ENCODE measurements at regions not wholly inside any gene's neighbourhood (a gene's known extent, or its start where the extent isn't known, plus 50 kb on each side); places are given as distances from the start of the nearest gene placed in this dataset.
"Not testable (repeated sequence)": the region's sequence is repeated elsewhere in the genome, so short reads cannot be mapped to it uniquely, and the experiment has no call there.

- intact Hi-C loops (cut with micrococcal nuclease) = no loop called here
- Mint-ChIP-seq H3K4me1 (ENCODE audit: low read depth) (no peaks in the 10 kb centered on the region), H3K27ac (no peak overlapping the region), H3K4me3 (no peak overlapping the region), H3K36me3 (ENCODE audit: low read depth) (no peaks in the 10 kb centered on the region), H3K9me3 (peaks cover 9% of the 10 kb centered on the region), H3K27me3 (ENCODE audit: insufficient read depth) (no peaks in the 10 kb centered on the region)
- no peak for DNase-seq (ENCODE audit: low spot score)
Observed at GRCh38 chr13:38103851-38104250, 234.3 kb upstream of the TRPC4 start.

- DNase-seq (ENCODE audit: low spot score) = no peak
- intact Hi-C loops (cut with micrococcal nuclease) = no loop called here
- H3K36me3 Mint-ChIP-seq (ENCODE audit: low read depth) = no peaks in the 10 kb centered on the region
- H3K9me3 Mint-ChIP-seq = peaks cover 2% of the 10 kb centered on the region
- no peaks in the 10 kb centered on the region for H3K4me1 Mint-ChIP-seq (ENCODE audit: low read depth)
- no peak overlapping the region for H3K4me3 Mint-ChIP-seq
- no peaks in the 10 kb centered on the region for H3K27me3 Mint-ChIP-seq (ENCODE audit: insufficient read depth)
- no peak overlapping the region for H3K27ac Mint-ChIP-seq
Observed at GRCh38 chr13:38099751-38100150, 230.2 kb upstream of the TRPC4 start.

GRCh38 chr13:38093425-38093824 is 223.9 kb upstream of the TRPC4 start:
- intact Hi-C loops (cut with micrococcal nuclease) = no loop called here
- Mint-ChIP-seq H3K9me3 (peaks cover 3% of the 10 kb centered on the region), H3K27me3 (ENCODE audit: insufficient read depth) (no peaks in the 10 kb centered on the region), H3K4me3 (no peak overlapping the region), H3K36me3 (ENCODE audit: low read depth) (no peaks in the 10 kb centered on the region), H3K27ac (no peak overlapping the region), H3K4me1 (ENCODE audit: low read depth) (no peaks in the 10 kb centered on the region)
- DNase-seq (ENCODE audit: low spot score) = no peak

- H3K9me3 Mint-ChIP-seq = peaks cover 6% of the 10 kb centered on the region
- no peak overlapping the region for H3K4me3 Mint-ChIP-seq
- no peaks in the 10 kb centered on the region for H3K4me1 Mint-ChIP-seq (ENCODE audit: low read depth)
- DNase-seq (ENCODE audit: low spot score) = no peak
- H3K27me3 Mint-ChIP-seq (ENCODE audit: insufficient read depth) = no peaks in the 10 kb centered on the region
- H3K36me3 Mint-ChIP-seq (ENCODE audit: low read depth) = no peaks in the 10 kb centered on the region
- no peak overlapping the region for H3K27ac Mint-ChIP-seq
- intact Hi-C loops (cut with micrococcal nuclease) = no loop called here
Observed at GRCh38 chr13:38090913-38091312, 221.3 kb upstream of the TRPC4 start.

- Mint-ChIP-seq H3K9me3 (peaks cover 31% of the 10 kb centered on the region), H3K36me3 (ENCODE audit: low read depth) (no peaks in the 10 kb centered on the region), H3K27me3 (ENCODE audit: insufficient read depth) (no peaks in the 10 kb centered on the region), H3K4me3 (no peak overlapping the region), H3K27ac (no peak overlapping the region), H3K4me1 (ENCODE audit: low read depth) (no peaks in the 10 kb centered on the region)
- no peak for DNase-seq (ENCODE audit: low spot score)
- intact Hi-C loops (cut with micrococcal nuclease) = no loop called here
Observed at GRCh38 chr13:38086721-38087120, 217.1 kb upstream of the TRPC4 start.

- Mint-ChIP-seq H3K27me3 (ENCODE audit: insufficient read depth) (no peaks in the 10 kb centered on the region), H3K4me3 (no peak overlapping the region), H3K4me1 (ENCODE audit: low read depth) (no peaks in the 10 kb centered on the region), H3K27ac (no peak overlapping the region), H3K36me3 (ENCODE audit: low read depth) (no peaks in the 10 kb centered on the region), H3K9me3 (peaks cover 31% of the 10 kb centered on the region)
- intact Hi-C loops (cut with micrococcal nuclease) = no loop called here
- no peak for DNase-seq (ENCODE audit: low spot score)
Observed at GRCh38 chr13:38086013-38086412, 216.4 kb upstream of the TRPC4 start.

- Mint-ChIP-seq H3K4me3 (no peak overlapping the region), H3K27ac (no peak overlapping the region), H3K36me3 (ENCODE audit: low read depth) (no peaks in the 10 kb centered on the region), H3K4me1 (ENCODE audit: low read depth) (no peaks in the 10 kb centered on the region), H3K9me3 (peaks cover 11% of the 10 kb centered on the region), H3K27me3 (ENCODE audit: insufficient read depth) (no peaks in the 10 kb centered on the region)
- intact Hi-C loops (cut with micrococcal nuclease) = no loop called here
- DNase-seq (ENCODE audit: low spot score) = no peak
Observed at GRCh38 chr13:38073931-38074330, 204.4 kb upstream of the TRPC4 start.

- peaks cover 17% of the 10 kb centered on the region for H3K9me3 Mint-ChIP-seq
- intact Hi-C loops (cut with micrococcal nuclease) = no loop called here
- DNase-seq (ENCODE audit: low spot score) = no peak
- no peaks in the 10 kb centered on the region for H3K27me3 Mint-ChIP-seq (ENCODE audit: insufficient read depth)
- no peaks in the 10 kb centered on the region for H3K36me3 Mint-ChIP-seq (ENCODE audit: low read depth)
- H3K27ac Mint-ChIP-seq = no peak overlapping the region
- no peaks in the 10 kb centered on the region for H3K4me1 Mint-ChIP-seq (ENCODE audit: low read depth)
- no peak overlapping the region for H3K4me3 Mint-ChIP-seq
Observed at GRCh38 chr13:38072696-38073095, 203.1 kb upstream of the TRPC4 start.

GRCh38 chr13:38071340-38071739 is 201.8 kb upstream of the TRPC4 start:
- DNase-seq (ENCODE audit: low spot score); intact Hi-C loops (cut with micrococcal nuclease); H3K36me3 Mint-ChIP-seq (ENCODE audit: low read depth); H3K4me1 Mint-ChIP-seq (ENCODE audit: low read depth); H3K27me3 Mint-ChIP-seq (ENCODE audit: insufficient read depth); H3K27ac Mint-ChIP-seq; H3K4me3 Mint-ChIP-seq: not testable (repeated sequence)
- H3K9me3 Mint-ChIP-seq = peaks cover 21% of the 10 kb centered on the region

- intact Hi-C loops (cut with micrococcal nuclease) = no loop called here
- Mint-ChIP-seq H3K27me3 (ENCODE audit: insufficient read depth) (no peaks in the 10 kb centered on the region), H3K27ac (no peak overlapping the region)
Observed at GRCh38 chr13:38053896-38054295, 184.3 kb upstream of the TRPC4 start.

GRCh38 chr13:38046049-38046376 is 176.4 kb upstream of the TRPC4 start:
- Mint-ChIP-seq H3K4me3 (no peak overlapping the region), H3K4me1 (ENCODE audit: low read depth) (no peaks in the 10 kb centered on the region), H3K27me3 (ENCODE audit: insufficient read depth) (no peaks in the 10 kb centered on the region), H3K27ac (no peak overlapping the region), H3K36me3 (ENCODE audit: low read depth) (no peaks in the 10 kb centered on the region), H3K9me3 (peaks cover 18% of the 10 kb centered on the region)
- intact Hi-C loops (cut with micrococcal nuclease) = no loop called here
- no peak for DNase-seq (ENCODE audit: low spot score)

More at GRCh38 chr13:38053896-38054295, 184.3 kb upstream of the TRPC4 start:
- Mint-ChIP-seq H3K4me1 (ENCODE audit: low read depth) (no peaks in the 10 kb centered on the region), H3K4me3 (no peak overlapping the region), H3K9me3 (no peaks in the 10 kb centered on the region), H3K36me3 (ENCODE audit: low read depth) (no peaks in the 10 kb centered on the region)
- DNase-seq (ENCODE audit: low spot score) = no peak

- peaks cover 18% of the 10 kb centered on the region for H3K9me3 Mint-ChIP-seq
- no peaks in the 10 kb centered on the region for H3K4me1 Mint-ChIP-seq (ENCODE audit: low read depth)
- H3K36me3 Mint-ChIP-seq (ENCODE audit: low read depth) = no peaks in the 10 kb centered on the region
- no peak overlapping the region for H3K27ac Mint-ChIP-seq
- H3K27me3 Mint-ChIP-seq (ENCODE audit: insufficient read depth) = no peaks in the 10 kb centered on the region
- no peak overlapping the region for H3K4me3 Mint-ChIP-seq
- intact Hi-C loops (cut with micrococcal nuclease) = no loop called here
- no peak for DNase-seq (ENCODE audit: low spot score)
Observed at GRCh38 chr13:38045278-38046048, 175.9 kb upstream of the TRPC4 start.

GRCh38 chr13:38044067-38044466 is 174.5 kb upstream of the TRPC4 start:
- H3K4me3 Mint-ChIP-seq = no peak overlapping the region
- H3K4me1 Mint-ChIP-seq (ENCODE audit: low read depth) = no peaks in the 10 kb centered on the region
- intact Hi-C loops (cut with micrococcal nuclease) = no loop called here
- DNase-seq (ENCODE audit: low spot score) = no peak
- H3K36me3 Mint-ChIP-seq (ENCODE audit: low read depth) = no peaks in the 10 kb centered on the region
- no peak overlapping the region for H3K27ac Mint-ChIP-seq
- H3K9me3 Mint-ChIP-seq = peaks cover 18% of the 10 kb centered on the region
- no peaks in the 10 kb centered on the region for H3K27me3 Mint-ChIP-seq (ENCODE audit: insufficient read depth)

GRCh38 chr13:38042771-38043170 is 173.2 kb upstream of the TRPC4 start:
- Mint-ChIP-seq H3K4me3 (no peak overlapping the region), H3K27ac (no peak overlapping the region), H3K9me3 (peaks cover 18% of the 10 kb centered on the region), H3K36me3 (ENCODE audit: low read depth) (no peaks in the 10 kb centered on the region), H3K27me3 (ENCODE audit: insufficient read depth) (no peaks in the 10 kb centered on the region), H3K4me1 (ENCODE audit: low read depth) (no peaks in the 10 kb centered on the region)
- DNase-seq (ENCODE audit: low spot score) = no peak
- intact Hi-C loops (cut with micrococcal nuclease) = no loop called here
